HFF-Myc (cell line): ENCODE measurements at regions not wholly inside any gene's neighbourhood (a gene's known extent, or its start where the extent isn't known, plus 50 kb on each side); places are given as distances from the start of the nearest gene placed in this dataset.

Experiments
- DNase-seq: peaks from one replicate; pipeline ENCODE4 v3.0.0-alpha.2; 2011; ENCODE audit warnings: low read depth; ENCODE audit errors: extremely low read depth
- H3K4me3 ChIP-seq: replicated peaks from 2 replicates; pipeline ENCODE4 v1.5.1; 2011; ENCODE audit warnings: low read depth, mild to moderate bottlenecking, control low read depth, low read length
- TF ChIP-seq, protein P1 (sequence below): IDR thresholded peaks from 2 replicates; pipeline ENCODE4 v1.5.1; 2012; ENCODE audit warnings: mild to moderate bottlenecking, low read depth, low read length, control low read depth; ENCODE audit errors: missing control alignments

DNA sequence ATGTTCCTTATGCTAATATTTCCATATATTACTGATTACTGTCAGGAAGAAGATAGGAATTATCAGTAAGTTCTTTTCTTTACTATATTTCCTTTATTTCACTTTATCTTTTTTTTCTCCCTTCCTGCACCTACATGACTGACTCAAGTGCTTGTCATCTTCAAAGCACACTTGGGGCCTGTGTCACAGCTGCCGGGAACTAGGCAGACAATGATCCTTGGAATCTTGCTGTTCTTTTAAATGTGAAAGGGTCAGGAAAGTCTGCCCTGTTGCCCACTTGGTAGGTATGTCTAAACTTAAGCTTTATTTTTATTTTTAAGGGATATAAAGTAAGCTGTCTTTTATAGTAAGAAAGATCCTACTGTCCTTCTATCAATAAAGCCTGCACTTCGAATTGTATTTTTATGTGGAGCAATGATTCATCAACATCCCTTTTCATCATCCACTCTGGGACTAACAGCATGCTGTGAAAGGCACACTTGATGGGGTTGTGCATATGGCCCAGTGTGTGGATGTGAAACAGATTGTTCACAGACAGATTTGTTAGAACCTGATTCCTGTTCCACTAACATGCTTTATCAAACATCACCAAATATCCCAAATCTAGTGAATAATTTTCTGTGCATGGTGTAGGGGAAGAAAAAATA lies 556.9 kb downstream of the DNAJB9 start:
- TF ChIP-seq, protein P1, sequence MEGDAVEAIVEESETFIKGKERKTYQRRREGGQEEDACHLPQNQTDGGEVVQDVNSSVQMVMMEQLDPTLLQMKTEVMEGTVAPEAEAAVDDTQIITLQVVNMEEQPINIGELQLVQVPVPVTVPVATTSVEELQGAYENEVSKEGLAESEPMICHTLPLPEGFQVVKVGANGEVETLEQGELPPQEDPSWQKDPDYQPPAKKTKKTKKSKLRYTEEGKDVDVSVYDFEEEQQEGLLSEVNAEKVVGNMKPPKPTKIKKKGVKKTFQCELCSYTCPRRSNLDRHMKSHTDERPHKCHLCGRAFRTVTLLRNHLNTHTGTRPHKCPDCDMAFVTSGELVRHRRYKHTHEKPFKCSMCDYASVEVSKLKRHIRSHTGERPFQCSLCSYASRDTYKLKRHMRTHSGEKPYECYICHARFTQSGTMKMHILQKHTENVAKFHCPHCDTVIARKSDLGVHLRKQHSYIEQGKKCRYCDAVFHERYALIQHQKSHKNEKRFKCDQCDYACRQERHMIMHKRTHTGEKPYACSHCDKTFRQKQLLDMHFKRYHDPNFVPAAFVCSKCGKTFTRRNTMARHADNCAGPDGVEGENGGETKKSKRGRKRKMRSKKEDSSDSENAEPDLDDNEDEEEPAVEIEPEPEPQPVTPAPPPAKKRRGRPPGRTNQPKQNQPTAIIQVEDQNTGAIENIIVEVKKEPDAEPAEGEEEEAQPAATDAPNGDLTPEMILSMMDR: no peak
- DNase-seq: no peak
- no peak overlapping the region for H3K4me3 ChIP-seq

DNA sequence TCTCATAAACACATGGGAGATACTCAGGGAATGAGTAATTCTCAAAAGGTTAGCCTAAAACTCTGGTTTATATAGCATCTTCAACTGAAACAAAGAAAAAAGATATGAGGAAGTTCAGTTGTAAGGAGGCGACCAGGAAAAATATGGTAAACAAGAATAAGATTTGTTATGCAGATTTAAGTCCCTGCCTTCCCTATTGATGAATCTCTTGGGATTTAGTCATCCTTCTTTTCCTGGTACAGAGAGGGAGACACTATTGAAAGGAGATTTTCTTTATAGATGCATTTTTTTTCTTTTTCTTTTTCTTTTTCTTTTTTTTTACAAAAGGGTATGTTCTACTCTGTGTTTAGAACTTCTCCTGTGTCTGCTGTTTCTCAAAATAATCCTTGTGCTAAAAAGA lies 557.5 kb downstream of the DNAJB9 start:
- TF ChIP-seq, protein P1: no peak

DNA sequence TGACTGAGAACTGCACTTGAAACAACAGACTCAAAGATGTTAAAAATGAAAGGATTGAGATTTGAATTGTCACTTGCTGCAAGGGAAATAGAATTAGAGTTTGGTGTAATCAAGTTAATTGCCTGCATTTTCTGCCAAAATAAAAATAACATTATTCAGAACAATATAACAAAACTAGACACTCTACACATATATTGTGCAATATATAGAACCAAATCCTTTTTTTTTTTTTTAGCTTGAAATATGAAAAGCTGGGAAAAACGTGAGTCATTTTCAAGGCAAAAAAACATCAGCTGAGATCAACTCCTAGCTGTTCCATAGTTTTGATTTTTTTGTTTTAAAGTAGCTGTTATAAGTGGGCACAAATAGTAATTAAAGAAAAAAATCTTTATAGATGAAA lies 561.5 kb downstream of the DNAJB9 start:
- DNase-seq: no peak
- H3K4me3 ChIP-seq: no peak overlapping the region
- TF ChIP-seq, protein P1: no peak

More for the DNA sequence above, 557.5 kb downstream of the DNAJB9 start:
- no peak overlapping the region for H3K4me3 ChIP-seq
- no peak for DNase-seq

DNA sequence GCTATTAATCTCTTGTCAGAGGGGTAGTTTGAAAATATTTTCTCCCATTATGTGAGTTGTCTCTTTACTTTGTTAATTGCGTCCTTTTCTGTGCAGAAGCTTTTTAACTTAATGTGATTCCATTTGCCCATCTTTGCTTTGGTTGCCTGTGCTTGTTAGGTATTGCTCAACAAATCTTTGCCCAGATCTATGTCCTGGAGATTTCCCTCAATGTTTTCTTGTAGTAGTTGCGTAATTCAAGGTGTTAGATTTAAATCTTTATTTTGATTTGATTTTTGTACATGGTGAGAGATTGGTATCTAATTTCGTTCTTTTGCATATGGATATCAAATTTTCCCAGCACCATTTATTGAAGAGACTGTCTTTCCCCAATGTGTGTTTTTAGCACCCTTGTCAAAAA lies 567.2 kb downstream of the DNAJB9 start:
- no peak overlapping the region for H3K4me3 ChIP-seq
- no peak for DNase-seq
- TF ChIP-seq, protein P1: no peak

DNA sequence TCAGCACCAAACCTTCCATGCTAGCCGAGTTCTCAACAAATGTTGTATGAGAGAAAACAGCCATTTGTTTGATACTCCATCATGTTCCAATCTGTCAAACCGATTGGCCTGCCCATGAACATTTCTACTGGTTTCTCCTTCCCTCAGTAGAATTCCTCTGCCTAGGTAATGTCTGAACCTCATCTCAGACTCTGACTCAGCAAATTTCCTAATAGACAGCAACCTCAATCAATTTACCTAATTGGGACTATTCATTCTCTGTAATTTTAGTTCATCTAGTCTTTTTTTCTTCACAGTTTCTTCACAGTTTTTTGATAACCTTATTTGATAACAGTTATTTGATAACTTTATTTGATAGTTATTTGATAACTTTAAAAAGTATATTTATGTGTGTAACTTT lies 585.1 kb downstream of the DNAJB9 start:
- TF ChIP-seq, protein P1: no peak
- no peak overlapping the region for H3K4me3 ChIP-seq
- DNase-seq: no peak

DNA sequence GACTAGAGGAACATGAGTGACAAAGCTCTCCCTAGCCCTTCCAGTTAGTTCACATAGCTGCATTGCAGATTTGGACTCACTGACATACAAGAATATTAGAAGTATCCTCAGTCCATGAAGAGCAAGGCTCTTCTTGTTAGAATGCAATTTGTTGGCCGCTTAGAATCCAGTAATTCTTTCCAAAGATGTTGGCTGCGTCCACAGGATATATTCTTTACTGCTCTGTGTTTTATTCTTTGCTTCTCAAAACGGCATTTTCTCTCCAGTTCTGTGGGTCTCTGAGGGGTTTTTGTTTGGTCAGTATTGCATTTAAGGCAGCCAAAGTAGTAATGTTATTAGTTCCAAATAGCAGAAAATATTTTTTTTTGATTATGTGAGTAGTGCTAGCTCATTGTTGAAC lies 588.6 kb downstream of the DNAJB9 start:
- DNase-seq: no peak
- no peak overlapping the region for H3K4me3 ChIP-seq
- TF ChIP-seq, protein P1: no peak

DNA sequence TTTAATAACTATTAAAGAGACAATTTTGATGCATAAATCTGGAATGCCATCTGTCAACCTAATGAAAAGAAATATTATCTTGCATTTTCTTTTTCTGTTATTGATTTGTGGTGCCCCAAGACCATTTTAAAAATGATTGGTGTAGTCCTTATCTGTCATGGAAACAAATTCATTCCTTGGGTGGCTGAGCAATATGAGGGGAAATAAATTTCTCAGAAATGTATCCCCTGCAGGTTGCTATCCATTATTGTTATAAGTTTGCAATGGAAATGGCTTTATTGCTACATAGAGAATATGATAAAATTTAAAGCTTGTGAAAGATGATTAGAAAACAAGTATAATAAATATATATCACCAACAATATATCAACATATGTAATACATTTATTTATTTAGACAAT lies 607.0 kb downstream of the DNAJB9 start:
- H3K4me3 ChIP-seq: no peak overlapping the region
- DNase-seq: no peak
- TF ChIP-seq, protein P1: no peak
